Heart right ventricle (tissue), 16 donors: ENCODE measurements at regions not wholly inside any gene's neighbourhood (a gene's known extent, or its start where the extent isn't known, plus 50 kb on each side); places are given as distances from the start of the nearest gene placed in this dataset.

Source experiments
- ATAC-seq, 8 donors: fragments of 200-7000 bp; cut with Tn5 transposase; one replicate each; pipeline ENCODE4 v1.9.1; 2020; ENCODE audit warnings: mild to moderate bottlenecking in 8 of 8, moderate library complexity in 8 of 8, moderate number of reproducible peaks in 1 of 8
- DNase-seq, 2 donors: peaks; one replicate each; pipeline ENCODE4 v3.0.0-alpha.2; 2020
- H3K27ac ChIP-seq, 10 donors: fragments of 200-600 bp; sonication (generic) in 2 of 10; one replicate each; pipeline versions ENCODE4 v1.5.0 to v1.8.0; 2020 to 2022; ENCODE audit warnings: mild to moderate bottlenecking in 3 of 10
- H3K27me3 ChIP-seq, 7 donors: fragments of 200-600 bp; one replicate each; pipeline ENCODE4 v1.8.0; 2021 to 2022; ENCODE audit warnings: mild to moderate bottlenecking in 2 of 7
- H3K36me3 ChIP-seq, 9 donors: fragments of 200-600 bp; sonication (generic) in 1 of 9; one replicate each; pipeline versions ENCODE4 v1.5.0 to v1.8.0; 2020 to 2022; ENCODE audit warnings: mild to moderate bottlenecking in 2 of 9
- H3K4me1 ChIP-seq, 9 donors: fragments of 200-600 bp; sonication (generic) in 1 of 9; one replicate each; pipeline versions ENCODE4 v1.5.0 to v1.8.0; 2020 to 2022; ENCODE audit warnings: mild to moderate bottlenecking in 4 of 9
- H3K4me3 ChIP-seq, 10 donors: fragments of 200-600 bp; sonication (generic) in 2 of 10; one replicate each; pipeline versions ENCODE4 v1.5.0 to v1.8.0; 2020 to 2022; ENCODE audit warnings: mild to moderate bottlenecking in 7 of 10, moderate library complexity in 2 of 10
- H3K9me3 ChIP-seq, 11 donors: fragments of 200-600 bp in 10 of 11; sonication (generic) in 2 of 11; one replicate each; pipeline versions ENCODE4 v1.5.0 to v1.8.0; 2013 to 2022; ENCODE audit warnings: mild to moderate bottlenecking in 2 of 11, control low read depth in 1 of 11, moderate library complexity in 1 of 11
- WGBS, 2 donors: extraction: QIAGEN DNeasy Blood & Tissue Kit; methylation state at CpG; one replicate each; pipeline ENCODE4 v1.1.7; 2013; ENCODE audit warnings: inconsistent platforms in 1 of 2; 5-methylcytosine and 5-hydroxymethylcytosine counted together
- intact Hi-C, 10 donors: fragments of 100-400 bp; cut with DNase I; formaldehyde crosslinking; loops; one replicate each; pipeline versions ENCODE4 v1.11.1 to v1.14.2; 2022
- TF ChIP-seq, protein P1 (sequence below), 9 donors: fragments of 200-600 bp; sonication (generic) in 2 of 9; IDR thresholded peaks; one replicate each; pipeline versions ENCODE4 v1.5.0 to v1.8.0; 2021 to 2022; ENCODE audit warnings: antibody characterized with exemption in 9 of 9, mild to moderate bottlenecking in 5 of 9, moderate library complexity in 1 of 9
- donor health status: Arrhythmogenic right ventricular cardiomyopathy.
- donor health status: ischemic (EF 13 %, LVEDD 7.1; RV severe dilation, severe dysfunction).
- donor health status: healthy with polysubstance abuse.
- donor health status: DM: no; HTN: yes; CAD: no.
- donor health status: DM: no; HTN: no; CAD: no.
- donor health status: ischemic (EF 25% LVEDD 6.9; RV normal size, moderate dysfunction).
- donor health status: ischemic (EF 25% LVEDD 5.7; RV mildly dilated, moderate dysfunction).
- donor health status: healthy.
- donor health status: DM: yes; HTN: yes; CAD: no.
- donor health status: Ischemic cardiomyopathy.
- donor health status: ischemic (EF 35%, LVEDD 5.7; RV mildly dilated, moderate dysfunction).
- donor health status: nonischemic (EF 11% LVEDD 7.7; RV severe dilation, severe dysfunction).
- donor health status: DM: yes; HTN: yes; CAD: no.
- donor health status: PGD.
- donor health status: ischemic (EF 29% LVEDD 5.4; RV normal size, mild dysfunction).
- donor health status: nonischemic (EF 23%, LVEDD 6.1; RV moderate dilation, normal function).

- Histone ChIP-seq H3K27ac (no peak overlapping the region), H3K36me3 (no peaks in the 10 kb centered on the region), H3K9me3 (no peaks in the 10 kb centered on the region), H3K4me3 (no peak overlapping the region), H3K4me1 (peaks cover 0 to 18% (median 0%) of the 10 kb centered on the region in 9 donors), H3K27me3 (no peaks in the 10 kb centered on the region)
- TF ChIP-seq, protein P1, sequence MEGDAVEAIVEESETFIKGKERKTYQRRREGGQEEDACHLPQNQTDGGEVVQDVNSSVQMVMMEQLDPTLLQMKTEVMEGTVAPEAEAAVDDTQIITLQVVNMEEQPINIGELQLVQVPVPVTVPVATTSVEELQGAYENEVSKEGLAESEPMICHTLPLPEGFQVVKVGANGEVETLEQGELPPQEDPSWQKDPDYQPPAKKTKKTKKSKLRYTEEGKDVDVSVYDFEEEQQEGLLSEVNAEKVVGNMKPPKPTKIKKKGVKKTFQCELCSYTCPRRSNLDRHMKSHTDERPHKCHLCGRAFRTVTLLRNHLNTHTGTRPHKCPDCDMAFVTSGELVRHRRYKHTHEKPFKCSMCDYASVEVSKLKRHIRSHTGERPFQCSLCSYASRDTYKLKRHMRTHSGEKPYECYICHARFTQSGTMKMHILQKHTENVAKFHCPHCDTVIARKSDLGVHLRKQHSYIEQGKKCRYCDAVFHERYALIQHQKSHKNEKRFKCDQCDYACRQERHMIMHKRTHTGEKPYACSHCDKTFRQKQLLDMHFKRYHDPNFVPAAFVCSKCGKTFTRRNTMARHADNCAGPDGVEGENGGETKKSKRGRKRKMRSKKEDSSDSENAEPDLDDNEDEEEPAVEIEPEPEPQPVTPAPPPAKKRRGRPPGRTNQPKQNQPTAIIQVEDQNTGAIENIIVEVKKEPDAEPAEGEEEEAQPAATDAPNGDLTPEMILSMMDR (IDR thresholded peaks at IDR 0.05), result no peak
- intact Hi-C loops, result no loop called here
- no peak for DNase-seq
- 65 to 68% methylated on average over 1 of the region's 1 CpG for WGBS, 2 donors
- no peak for ATAC-seq
Measured at GRCh38 chr5:89117124-89117644, 234.2 kb upstream of the MEF2C start.

DNA sequence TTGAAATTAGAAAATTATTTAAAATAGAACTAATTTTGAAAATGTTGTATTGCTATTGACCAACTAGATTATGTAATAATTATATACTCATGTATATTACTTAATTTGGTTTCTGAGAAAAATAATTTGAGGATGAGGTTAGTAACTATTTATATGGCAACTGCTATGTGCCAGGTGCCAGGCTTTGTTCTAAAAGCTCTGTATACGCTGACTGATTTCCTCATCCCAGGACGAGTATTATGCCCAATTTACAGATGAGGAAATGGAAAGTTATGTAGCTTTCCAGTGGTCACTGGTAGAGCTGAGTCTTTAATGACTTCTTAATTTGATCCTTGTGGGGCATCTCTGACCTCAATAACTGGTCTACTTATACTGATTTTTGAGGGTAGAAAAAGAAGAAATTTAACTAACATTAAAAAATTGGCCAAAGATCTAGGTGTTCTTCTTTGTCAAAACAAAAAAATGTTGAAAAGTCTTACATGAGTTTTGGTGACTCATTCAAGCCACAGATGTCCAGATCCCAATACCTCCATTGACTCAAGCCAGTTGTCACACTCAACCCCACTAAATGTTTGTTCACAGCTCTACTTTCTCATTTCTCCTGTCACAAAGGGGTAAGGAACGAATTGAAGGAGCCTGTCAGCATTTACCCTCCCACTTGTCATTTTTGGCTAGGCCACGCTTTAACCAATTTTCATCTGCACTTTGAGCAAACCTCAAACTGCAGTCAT is 228.1 kb upstream of the MEF2C start:
- DNase-seq, result no peak
- H3K9me3 ChIP-seq, result peaks cover 0 to 9% (median 0%) of the 10 kb centered on the region in 11 donors
- no peak overlapping the region for H3K27ac ChIP-seq
- WGBS, 2 donors, result 77 to 80% methylated on average over 4 of the region's 4 CpGs
- H3K27me3 ChIP-seq, result no peaks in the 10 kb centered on the region
- ATAC-seq, result no peak
- H3K4me1 ChIP-seq, result no peaks in the 10 kb centered on the region
- no peaks in the 10 kb centered on the region for H3K36me3 ChIP-seq
- no peak overlapping the region for H3K4me3 ChIP-seq
- TF ChIP-seq, protein P1 (IDR thresholded peaks at IDR 0.05), result no peak
- intact Hi-C loops, result no loop called here

DNA sequence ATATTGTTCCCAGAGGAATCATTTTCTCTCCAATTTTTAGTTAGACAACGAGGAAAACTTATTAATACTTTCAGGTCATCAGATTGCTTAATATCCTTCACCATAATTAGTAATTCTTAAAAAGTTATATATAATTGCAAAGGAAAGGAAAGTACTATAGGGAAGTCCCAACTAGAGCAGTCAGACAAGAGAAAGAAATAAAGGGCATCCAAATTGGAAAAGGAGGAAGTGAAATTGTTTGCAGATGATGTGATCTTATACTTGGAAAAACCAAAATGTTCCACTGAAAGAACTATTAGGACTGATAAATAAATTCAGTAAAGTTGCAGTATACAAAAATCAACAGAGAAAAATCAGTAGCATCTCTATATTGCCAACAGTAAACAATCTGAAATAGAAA is 223.5 kb upstream of the MEF2C start:
- peaks cover 0 to 9% (median 0%) of the 10 kb centered on the region in 11 donors for H3K9me3 ChIP-seq
- TF ChIP-seq, protein P1 (IDR thresholded peaks at IDR 0.05), result no peak
- H3K4me1 ChIP-seq, result no peaks in the 10 kb centered on the region
- H3K27ac ChIP-seq, result no peak overlapping the region
- intact Hi-C loops, result no loop called here
- H3K4me3 ChIP-seq, result no peak overlapping the region
- no peaks in the 10 kb centered on the region for H3K27me3 ChIP-seq
- WGBS, 2 donors, result 67 to 74% methylated on average over 1 of the region's 1 CpG
- ATAC-seq (no peak), DNase-seq (no peak)
- no peaks in the 10 kb centered on the region for H3K36me3 ChIP-seq

DNA sequence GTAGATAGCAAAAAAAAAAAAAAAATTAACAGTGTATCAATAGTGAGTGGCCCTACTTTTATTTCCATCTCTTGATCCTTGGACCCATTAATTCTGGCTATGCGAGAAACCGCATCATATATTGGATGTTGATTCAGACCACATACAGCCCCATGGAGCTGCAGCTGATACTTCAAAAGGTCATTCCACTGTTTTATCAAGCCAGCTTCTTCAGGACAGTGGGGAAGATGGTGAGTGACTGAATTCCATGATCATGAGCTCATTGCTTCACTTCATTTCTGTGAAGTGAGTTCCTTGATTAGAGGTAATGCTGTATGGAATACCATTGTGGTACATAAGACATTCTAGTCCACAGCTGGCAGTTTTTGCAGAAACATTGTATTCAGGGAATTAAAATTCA is 222.9 kb upstream of the MEF2C start:
- Histone ChIP-seq H3K9me3 (peaks cover 0 to 9% (median 0%) of the 10 kb centered on the region in 11 donors), H3K4me3 (no peak overlapping the region), H3K36me3 (no peaks in the 10 kb centered on the region), H3K4me1 (no peaks in the 10 kb centered on the region), H3K27ac (no peak overlapping the region), H3K27me3 (no peaks in the 10 kb centered on the region)
- WGBS, 2 donors, result 90 to 94% methylated on average over 2 of the region's 2 CpGs
- TF ChIP-seq, protein P1 (IDR thresholded peaks at IDR 0.05), result no peak
- intact Hi-C loops, result no loop called here
- ATAC-seq (no peak), DNase-seq (no peak)
